GM21717 (cell line): ENCODE measurements at regions not wholly inside any gene's neighbourhood (a gene's known extent, or its start where the extent isn't known, plus 50 kb on each side); places are given as distances from the start of the nearest gene placed in this dataset.
"Not testable (repeated sequence)": the region's sequence is repeated elsewhere in the genome, so short reads cannot be mapped to it uniquely, and the experiment has no call there.

Experiments
- ATAC-seq: cut with Tn5 transposase; IDR thresholded peaks from one replicate; pipeline ENCODE4 v1.9.1; 2021; ENCODE audit warnings: mild to moderate bottlenecking, moderate library complexity; ENCODE audit not compliant: unreplicated experiment

DNA sequence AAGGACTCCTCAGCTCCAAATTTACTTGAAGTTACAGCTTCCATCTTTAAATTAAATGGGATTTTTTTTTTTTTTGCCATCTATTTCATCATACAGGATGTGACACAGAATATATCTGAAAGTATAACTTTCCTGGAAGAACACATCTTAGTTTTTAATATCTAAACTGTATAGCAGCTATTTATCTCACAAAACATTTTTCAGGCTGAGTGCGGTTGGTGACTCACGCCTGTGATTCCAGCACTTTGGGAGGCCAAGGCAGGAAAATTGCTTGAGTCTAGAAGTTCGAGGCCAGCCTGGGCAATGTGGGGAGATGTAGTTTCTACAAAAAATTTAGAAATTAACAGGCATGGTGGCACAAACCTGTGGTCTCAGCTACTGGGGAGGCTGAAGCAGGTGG is 142.3 kb upstream of the KCNJ18 start:
- ATAC-seq, result not testable (repeated sequence)

DNA sequence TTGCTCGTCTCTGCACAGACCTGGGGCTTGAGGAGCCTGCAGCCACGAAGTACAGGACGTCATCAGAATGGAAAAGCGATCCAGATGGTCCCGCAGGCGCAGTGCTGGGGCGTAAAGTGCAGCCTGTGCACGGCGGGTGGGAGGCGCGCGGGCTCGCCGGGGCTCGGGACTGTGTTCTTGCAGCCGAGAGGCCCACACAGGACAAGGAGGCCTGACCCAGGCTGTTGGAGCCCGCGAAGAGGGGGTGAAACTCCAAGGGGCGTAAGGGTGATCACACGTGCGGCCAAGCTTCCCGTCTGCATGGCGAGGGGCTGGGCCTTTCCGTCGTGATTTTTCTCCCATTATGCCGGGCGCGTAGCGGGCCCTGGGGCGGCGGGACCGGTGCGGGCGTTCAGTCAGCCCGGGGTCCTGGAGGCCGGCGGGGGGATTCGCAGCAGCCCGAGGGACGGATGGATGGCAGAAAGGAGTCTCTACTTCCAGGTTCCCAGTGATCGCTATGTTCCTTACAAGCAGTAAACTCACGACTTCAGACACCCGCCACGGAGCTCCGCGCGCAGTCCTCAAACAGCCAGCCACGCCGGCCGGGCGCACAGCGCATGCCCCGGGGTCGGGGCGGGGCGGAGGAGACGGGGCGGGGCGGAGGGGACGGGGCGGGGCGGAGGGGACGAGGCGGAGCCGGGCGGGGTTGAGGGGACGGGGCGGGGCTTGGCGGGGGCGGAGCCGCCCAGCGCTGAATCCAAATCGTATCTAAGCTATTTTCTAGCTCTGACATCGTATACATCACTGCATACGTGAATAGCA is 141.0 kb upstream of the KCNJ18 start:
- ATAC-seq, result no peak

DNA sequence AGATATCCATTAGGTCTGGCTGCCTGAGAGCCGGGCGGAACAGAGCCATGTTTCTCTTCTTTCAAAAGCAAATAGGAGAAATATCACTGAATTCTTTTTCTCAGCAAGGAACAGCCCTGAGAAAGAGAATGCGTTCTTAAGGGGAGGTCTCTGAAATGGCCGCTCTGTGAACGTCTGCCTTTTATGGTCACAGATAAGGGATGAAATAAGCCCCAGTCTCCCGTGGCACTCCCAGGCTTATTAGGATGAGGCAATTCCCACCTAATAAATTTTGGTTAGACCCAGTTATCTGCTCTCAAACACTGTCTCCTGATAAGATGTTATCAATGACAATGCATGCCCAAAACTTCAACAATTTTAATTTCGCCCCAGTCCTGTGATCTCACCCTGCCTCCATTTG is 133.4 kb upstream of the KCNJ18 start:
- ATAC-seq, result not testable (repeated sequence)

DNA sequence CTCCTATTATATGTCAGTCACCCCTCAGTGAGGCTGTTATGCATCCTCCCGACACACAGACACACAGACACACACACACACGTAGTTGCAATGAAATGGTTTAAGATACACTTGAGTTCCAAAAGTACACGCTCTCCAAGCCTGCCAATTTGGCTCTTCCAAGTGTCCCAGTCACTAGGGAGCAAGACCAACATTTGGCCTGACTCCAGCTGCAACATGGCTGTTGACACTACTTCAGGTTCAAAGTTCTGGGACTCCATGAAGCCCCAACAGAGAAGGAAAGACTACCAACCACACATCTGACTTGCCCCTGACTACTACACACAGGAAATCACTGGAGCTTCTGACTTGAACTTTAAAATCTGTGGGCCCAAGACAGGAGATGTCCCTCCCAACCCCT is 128.1 kb upstream of the KCNJ18 start:
- no peak for ATAC-seq

DNA sequence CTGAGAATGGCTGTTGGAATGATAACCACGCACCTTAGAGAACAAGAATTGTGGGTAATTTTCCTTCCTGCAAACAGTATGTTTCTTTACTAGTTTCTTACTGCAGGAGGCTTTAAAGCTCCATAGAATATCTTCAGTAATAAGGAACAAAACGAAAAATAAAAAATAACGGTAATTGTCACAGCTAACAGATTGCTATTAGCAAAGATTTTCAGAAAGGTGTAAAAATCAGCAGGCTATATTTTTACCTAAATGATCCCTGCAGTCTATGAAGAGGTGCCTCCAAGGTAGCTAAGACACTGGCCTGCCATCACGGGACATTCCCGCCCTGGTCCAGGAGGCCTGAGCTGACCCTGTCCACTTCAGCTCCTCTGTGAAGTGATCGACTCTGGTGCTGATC is 127.6 kb upstream of the KCNJ18 start:
- not testable (repeated sequence) for ATAC-seq

DNA sequence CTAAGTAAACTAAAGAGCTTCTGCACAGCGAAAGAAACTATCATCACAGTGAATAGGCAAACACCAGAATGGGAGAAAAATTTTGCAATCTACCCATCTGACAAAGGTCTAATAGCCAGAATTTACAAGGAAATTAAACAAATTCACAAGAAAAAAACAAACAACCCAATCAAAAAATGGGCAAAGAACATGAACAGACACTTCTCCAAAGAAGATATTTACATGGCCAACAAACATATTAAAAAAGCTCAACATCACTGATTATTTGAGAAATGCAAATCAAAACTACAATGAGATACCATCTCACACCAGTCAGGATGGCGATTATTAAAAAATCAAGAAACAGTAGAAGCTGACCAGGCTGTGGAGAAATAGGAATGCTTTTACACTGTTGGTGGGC is 121.9 kb upstream of the KCNJ18 start:
- not testable (repeated sequence) for ATAC-seq

DNA sequence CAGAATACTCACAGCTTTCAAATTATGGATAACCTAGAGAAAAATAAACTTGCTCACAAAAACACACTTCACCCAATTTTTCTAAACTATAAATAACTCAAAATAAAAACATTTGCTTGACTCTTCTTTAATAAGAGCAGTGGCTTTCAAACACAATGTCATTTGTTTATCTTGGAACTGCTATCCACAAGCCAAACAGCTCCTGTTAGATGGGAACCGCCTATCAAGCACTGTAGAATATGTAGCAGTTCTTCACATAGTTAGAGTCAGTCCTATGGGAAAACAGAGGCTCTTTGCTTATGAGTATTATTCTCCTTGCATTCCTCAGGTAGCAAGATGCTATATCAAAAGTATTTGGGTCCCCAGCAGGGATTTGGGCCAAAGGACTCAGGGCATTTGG is 120.2 kb upstream of the KCNJ18 start:
- ATAC-seq, result not testable (repeated sequence)

DNA sequence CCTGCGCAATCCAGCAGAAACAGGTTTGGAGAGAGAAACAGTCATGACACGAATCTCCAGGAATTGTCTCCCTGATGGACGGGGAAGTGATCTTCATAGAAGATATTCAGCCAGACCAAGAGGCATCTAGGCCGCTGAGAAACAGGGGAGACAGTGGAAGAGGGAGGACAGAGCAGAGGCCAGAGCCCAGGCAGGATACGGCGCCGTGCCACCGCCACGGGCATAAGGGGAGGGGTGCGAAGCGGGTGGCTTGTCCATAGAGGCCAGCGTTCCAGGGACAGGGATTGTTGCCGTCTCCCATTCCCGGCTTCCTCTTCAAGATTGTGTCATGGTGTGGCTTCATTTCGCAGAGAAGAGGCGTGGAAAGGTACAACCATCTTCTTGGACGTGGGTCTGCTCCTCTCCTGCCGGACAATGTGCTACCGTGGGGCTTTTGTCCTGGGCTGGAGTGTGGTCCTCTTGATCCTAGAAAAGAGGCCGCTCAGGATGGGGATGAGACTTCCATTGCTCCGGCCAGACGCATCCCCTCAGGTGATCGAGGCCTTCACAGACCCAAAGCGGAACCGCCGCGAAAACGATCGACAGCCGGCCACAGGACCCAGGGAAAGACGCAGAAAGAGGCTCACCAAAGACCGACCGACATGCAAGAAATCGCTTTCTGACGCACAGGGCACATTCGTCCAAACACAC is 118.9 kb upstream of the KCNJ18 start:
- not testable (repeated sequence) for ATAC-seq

DNA sequence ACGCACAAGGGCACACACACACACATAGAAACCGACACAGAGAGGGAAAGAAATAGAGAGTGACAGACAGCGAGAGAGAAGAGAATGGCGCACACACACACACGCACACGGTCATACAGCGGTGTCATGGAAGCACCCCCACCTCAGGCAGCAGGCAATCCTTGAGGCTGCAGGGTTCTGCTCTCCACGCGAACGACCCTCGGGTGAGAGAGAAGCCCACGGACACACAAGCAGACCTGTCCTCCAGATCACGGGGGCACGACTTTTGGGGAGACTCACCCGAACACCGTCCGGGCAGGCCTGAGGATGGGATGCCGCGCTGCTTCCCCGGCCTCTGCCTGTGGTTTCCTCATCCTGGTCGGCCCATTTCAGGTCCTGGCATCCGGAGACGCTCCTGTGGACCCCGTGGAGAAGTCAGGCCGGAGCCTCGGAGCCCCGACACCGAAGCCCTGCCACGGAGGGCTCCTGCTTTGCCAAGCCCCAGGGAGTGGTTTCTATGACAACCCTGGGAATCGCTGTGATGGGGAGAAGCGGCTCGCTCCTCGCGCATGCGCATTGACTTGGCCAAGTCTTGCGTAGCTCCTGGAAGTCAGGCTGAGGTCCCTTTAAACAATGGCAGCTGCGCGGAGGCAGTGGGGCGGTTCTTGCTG is 118.2 kb upstream of the KCNJ18 start:
- ATAC-seq, result no peak

DNA sequence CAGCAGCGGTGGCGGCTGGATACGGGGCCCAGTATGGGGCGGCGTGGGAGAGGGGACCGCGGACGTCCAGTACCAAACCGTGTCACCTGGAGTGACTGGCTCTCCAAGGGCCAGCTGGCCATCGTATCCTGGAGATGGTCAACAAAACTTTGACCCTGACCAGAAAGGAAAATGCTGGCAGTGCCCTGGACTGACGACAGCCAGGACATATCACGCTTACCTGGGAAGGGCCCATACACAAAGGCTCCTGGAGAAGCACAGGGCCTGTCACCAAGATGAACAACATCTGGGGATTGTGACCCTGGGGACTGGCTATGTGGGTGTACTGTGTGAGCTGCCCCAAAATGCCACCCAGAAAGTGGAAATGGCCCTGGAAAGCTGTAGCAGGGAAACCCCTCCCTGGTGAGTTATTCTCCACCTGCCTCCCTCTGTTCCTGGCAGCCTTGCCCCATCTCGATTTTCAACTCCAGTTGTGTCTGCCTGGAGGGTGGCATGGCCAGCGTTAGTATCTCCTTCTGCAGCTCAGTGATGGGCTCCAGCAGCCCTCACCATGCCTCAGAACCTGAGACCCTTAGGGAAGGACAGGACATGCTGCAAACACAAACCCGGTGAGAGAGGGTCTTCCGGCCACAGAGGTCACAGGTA is 117.6 kb upstream of the KCNJ18 start:
- not testable (repeated sequence) for ATAC-seq

DNA sequence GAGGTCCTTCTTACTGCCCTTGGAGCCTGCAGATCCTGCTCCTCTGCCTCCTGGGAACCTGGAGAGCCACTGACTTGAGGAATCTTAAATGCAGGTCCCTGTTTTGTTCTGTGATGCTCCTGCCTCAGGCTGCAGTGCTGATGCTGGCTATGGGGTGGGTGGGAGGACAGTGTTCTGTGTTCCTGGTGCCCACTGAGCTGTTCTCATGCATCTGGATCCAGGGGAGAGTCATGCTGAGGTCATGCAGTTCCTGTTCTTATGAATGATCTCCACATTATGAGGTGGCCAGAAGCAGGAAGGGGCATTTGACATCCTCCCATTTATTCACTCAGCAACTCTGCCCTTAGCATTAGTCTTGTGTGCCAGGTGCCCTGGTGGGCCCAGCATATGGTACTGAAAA is 113.5 kb upstream of the KCNJ18 start:
- ATAC-seq, result not testable (repeated sequence)

DNA sequence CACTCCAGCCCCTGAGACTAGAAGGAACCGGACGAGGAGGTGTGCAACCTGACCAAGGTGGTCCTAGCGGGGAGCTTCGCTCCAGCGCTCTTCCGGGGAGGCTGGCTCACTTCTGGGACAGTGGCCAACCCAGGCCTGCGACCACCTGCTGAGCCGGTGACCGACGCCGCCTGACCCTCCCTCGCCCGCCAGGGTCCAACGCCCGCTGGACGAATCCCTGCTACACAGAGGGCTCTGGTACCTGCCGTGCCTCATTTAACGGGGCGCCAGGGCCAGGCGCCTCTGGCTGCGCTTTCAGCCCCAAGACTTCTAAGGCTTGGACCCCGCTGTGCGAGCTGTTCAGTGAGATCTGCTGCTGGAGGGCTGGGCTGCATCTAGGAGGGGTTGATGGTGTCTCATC is 99.5 kb upstream of the KCNJ18 start:
- ATAC-seq, result no peak

DNA sequence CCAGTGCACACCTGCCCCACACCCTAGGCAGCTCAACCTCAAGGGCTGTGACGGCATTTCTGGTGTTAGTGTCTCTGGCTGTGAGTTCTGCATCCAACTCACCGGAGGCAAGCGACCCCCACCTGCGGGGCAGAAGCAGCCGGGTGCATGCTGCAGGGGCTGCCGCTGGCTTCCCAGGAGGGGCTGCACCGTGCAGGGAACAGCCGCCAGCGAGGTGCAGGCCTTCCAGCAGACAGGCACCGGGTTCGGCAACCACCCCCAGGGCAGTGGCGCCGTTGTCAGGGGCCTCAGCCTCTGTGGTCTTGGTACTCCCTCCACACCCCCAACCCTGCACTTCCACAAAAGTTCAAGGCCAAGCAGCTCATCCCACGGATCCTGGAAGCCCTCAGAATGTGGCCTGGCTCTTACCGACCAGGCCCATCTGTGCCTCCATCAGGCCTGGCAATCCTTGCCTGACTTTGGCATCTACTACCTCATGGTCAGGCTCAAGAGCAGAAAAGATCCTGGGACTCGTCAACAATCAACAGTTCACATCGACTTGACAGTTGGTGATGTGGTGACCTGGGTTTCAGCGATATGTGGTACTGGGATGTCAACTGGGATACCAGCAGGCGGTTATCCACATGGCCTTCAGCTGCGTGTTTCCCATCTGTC is 98.7 kb upstream of the KCNJ18 start:
- not testable (repeated sequence) for ATAC-seq

DNA sequence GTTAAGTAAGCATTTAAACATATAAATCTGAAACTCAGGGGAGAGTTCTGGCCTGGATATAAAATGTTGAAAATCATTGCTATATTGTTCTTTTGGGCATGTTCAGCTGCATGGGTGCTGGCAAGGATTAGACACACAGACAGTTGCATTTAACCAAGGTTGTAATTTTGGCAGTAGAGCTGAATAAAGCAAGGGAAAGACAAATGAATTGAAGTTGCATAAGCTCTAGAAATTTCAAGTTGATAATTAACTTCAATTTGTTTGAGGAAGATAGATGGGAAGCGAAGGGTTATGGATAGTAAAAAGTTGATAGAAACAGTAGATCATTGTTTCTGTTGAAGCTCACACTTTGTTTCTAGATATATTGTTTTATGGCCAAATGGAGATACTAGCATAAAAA is 97.2 kb upstream of the KCNJ18 start:
- ATAC-seq, result no peak

DNA sequence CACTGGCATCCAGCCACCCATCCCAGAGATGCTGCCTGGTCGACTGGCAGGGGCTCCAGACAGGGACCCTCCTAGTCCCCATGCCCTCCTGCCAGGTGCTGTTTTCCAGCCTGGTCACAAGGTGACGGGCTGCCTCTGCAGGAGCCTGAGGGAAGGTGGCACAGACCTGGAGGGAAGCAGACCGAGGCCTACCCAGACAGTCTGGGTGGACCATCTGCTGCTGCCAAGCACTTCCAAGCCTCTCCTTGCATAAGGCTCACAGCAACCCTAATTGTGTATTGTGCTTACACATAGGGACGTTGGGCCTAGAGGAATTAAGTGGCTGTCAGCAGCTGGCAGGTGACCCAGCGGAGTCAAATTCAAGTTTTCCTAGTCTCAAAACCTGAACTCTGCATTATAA is 90.1 kb upstream of the KCNJ18 start:
- ATAC-seq, result no peak

DNA sequence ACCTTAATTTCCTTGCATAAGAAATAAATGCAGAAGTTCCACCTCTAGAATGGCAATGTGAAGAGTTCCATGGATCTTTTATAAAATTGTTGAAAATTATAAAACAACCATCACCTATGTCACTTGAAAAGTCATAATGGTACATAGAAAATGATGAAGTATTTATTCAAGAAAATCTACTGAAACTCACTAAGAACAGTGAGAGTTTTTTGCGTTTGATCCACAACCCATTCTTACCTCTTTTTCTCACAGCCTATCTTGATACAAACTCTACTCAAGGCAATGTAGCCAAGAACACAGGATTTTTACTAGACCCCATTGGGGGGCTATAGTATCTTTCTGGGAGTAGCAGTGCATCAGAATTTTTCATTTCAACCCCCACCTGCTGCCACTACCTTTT is 89.0 kb upstream of the KCNJ18 start:
- not testable (repeated sequence) for ATAC-seq

DNA sequence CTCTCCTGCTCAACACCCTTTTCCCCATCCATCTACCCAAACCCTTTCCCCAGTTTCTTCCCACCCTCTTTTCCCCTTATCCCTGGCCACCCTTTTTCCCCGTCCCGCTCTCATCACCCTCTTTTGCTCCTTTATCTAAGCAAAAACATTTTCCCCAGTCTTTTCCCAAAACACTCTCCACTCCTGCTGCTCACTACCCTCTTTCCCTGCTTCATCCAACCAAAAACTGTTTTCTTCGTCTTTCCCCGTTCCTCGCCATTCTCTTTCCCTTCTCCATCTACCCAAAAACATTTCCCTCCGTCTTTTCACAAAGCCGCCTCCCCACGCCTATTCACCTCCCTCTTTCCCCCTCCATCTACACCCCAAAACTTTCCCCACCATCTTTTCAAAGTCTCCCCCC is 80.9 kb upstream of the KCNJ18 start:
- not testable (repeated sequence) for ATAC-seq

DNA sequence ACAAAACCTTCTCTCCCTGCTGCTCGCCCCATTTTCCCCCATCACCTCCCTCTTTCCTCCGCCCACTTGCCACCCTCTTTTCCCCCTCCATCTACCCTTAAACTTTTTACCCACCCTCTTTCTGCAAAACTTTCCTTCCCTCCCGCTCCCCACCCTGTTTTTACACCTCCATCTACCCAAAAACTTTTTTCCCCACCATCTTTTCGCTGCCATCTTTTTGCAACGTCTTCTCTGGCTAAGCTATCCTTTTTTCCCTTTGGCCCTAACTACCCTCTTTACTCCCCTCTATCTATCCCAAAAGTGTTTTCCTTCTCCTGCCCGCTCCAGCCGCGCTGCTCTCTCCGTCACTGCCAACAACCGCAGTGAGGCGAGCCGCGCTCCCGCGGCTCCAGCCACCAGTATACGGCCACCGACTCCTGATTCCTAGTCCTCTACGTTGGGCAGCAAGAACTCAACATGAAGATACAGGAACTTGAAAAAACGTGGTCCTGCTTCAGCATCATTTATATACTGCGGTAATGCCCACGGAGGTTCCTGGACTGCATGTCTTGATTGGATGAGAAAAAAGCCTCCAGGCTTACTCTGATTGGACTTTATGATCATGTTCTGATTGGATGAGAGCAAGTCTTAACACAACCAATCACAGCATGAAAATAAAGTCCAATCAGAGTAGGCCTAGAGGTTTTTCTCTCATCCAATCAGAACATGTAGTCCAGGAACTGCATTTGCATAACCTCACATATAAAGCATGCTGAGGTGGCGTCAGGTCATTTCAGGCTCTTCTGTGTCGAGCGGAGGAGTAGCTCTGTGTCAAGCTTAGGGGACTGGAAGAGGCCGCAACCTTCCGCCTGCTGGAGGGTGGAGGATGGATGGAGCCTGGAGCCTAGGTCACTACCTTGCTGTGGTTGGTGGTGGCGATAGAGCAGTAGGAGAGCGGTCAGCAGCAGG is 79.9 kb upstream of the KCNJ18 start:
- ATAC-seq, result not testable (repeated sequence)

DNA sequence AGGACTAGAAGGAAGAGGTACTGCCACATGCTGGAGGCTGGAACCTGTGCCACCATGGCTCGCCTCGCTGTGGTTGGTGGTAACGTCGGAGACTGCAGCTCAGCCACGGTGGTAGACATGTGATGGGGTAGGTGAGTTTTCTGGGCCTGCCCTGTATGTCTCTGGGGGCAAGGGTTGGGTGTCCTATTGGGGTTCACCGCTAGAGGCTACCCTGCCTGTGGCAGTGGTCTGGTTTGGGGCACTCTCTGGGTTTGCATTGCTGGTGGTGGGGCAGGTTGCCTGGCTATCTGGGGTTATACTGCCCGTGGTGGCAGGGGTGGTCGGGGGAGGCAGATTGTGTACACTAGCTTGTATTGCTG is 79.3 kb upstream of the KCNJ18 start:
- no peak for ATAC-seq

DNA sequence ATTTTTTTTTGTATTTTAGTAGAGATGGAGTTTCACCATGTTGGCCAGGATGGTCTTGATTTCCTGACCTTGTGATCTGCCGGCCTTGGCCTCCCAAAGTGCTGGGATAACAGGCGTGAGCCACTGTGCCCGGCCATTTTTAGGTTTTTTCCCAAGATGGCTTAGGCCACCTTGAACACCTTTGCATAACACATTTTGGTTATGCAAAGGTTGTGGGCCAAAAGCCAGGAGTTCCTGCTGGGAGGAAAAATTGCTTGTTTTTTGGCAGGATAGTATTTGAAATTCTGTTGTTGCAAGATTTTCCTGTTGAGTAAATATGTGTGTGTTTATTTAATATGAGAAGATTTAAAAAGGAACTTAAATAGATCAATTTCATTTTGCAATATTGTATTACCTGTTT is 65.3 kb upstream of the KCNJ18 start:
- not testable (repeated sequence) for ATAC-seq
